HUES6 (cell line): ENCODE measurements at regions not wholly inside any gene's neighbourhood (a gene's known extent, or its start where the extent isn't known, plus 50 kb on each side); places are given as distances from the start of the nearest gene placed in this dataset.
"Not testable (repeated sequence)": the region's sequence is repeated elsewhere in the genome, so short reads cannot be mapped to it uniquely, and the experiment has no call there.

Source experiments
- H3K27ac ChIP-seq: 2 replicates; pipeline ENCODE4 v1.7.0; 2013; ENCODE audit warnings: low read depth, mild to moderate bottlenecking, low read length, inconsistent platforms
- H3K27me3 ChIP-seq: 2 replicates; pipeline ENCODE4 v1.6.1; 2013; ENCODE audit warnings: low read length; ENCODE audit not compliant: control insufficient read depth, insufficient read depth
- H3K36me3 ChIP-seq: 2 replicates; pipeline ENCODE4 v1.6.1; 2013; ENCODE audit warnings: low read length; ENCODE audit not compliant: control insufficient read depth, insufficient read depth
- H3K4me1 ChIP-seq: 2 replicates; pipeline ENCODE4 v1.6.1; 2013; ENCODE audit warnings: low read length; ENCODE audit not compliant: control insufficient read depth, insufficient read depth
- H3K4me3 ChIP-seq: 2 replicates; pipeline ENCODE4 v1.5.1; 2013; ENCODE audit warnings: low read depth, low read length
- H3K9ac ChIP-seq: one replicate; pipeline ENCODE4 v1.6.1; 2013; ENCODE audit warnings: mild to moderate bottlenecking, low read length
- H3K9me3 ChIP-seq: 2 replicates; pipeline ENCODE4 v1.6.1; 2013; ENCODE audit warnings: low read depth, low read length; ENCODE audit not compliant: control insufficient read depth, insufficient read depth

GRCh38 chr5:14928661-14929060 lies 57.1 kb upstream of the ANKH start:
- H3K4me1 ChIP-seq, result no peaks in the 10 kb centered on the region
- H3K36me3 ChIP-seq, result no peaks in the 10 kb centered on the region
- no peak overlapping the region for H3K4me3 ChIP-seq
- no peak overlapping the region for H3K9ac ChIP-seq
- H3K9me3 ChIP-seq, result no peaks in the 10 kb centered on the region
- H3K27me3 ChIP-seq, result no peaks in the 10 kb centered on the region
- no peak overlapping the region for H3K27ac ChIP-seq

GRCh38 chr5:14925326-14925725 lies 53.7 kb upstream of the ANKH start:
- H3K9ac ChIP-seq, result no peak overlapping the region
- H3K27ac ChIP-seq, result no peak overlapping the region
- H3K4me3 ChIP-seq, result no peak overlapping the region
- H3K4me1 ChIP-seq, result no peaks in the 10 kb centered on the region
- H3K27me3 ChIP-seq, result no peaks in the 10 kb centered on the region
- no peaks in the 10 kb centered on the region for H3K36me3 ChIP-seq
- H3K9me3 ChIP-seq, result no peaks in the 10 kb centered on the region

- not testable (repeated sequence) for H3K4me1 ChIP-seq, H3K36me3 ChIP-seq, H3K9ac ChIP-seq, H3K27ac ChIP-seq, H3K9me3 ChIP-seq, H3K4me3 ChIP-seq, H3K27me3 ChIP-seq
Measured at GRCh38 chr5:14922952-14923351, 51.4 kb upstream of the ANKH start.

GRCh38 chr5:14922456-14922855 lies 50.9 kb upstream of the ANKH start:
- H3K9me3 ChIP-seq, result no peaks in the 10 kb centered on the region
- no peaks in the 10 kb centered on the region for H3K4me1 ChIP-seq
- H3K27ac ChIP-seq, result no peak overlapping the region
- no peak overlapping the region for H3K9ac ChIP-seq
- H3K27me3 ChIP-seq, result no peaks in the 10 kb centered on the region
- H3K4me3 ChIP-seq, result no peak overlapping the region
- H3K36me3 ChIP-seq, result no peaks in the 10 kb centered on the region
